NCI-H1105 (cell line): ENCODE measurements at regions not wholly inside any gene's neighbourhood (a gene's known extent, or its start where the extent isn't known, plus 50 kb on each side); places are given as distances from the start of the nearest gene placed in this dataset.
A peak's percentile ranks its signal among the peaks of the same experiment; 100 is the strongest.
"Not testable (repeated sequence)": the region's sequence is repeated elsewhere in the genome, so short reads cannot be mapped to it uniquely, and the experiment has no call there.

Experiments used
- DNase-seq: peaks from one replicate; lab custom pipeline; 2025; lab: John Stamatoyannopoulos, UW

GRCh38 chr9:71632776-71633175 lies 135.5 kb downstream of the CEMIP2 start:
- DNase-seq = no peak

DNA sequence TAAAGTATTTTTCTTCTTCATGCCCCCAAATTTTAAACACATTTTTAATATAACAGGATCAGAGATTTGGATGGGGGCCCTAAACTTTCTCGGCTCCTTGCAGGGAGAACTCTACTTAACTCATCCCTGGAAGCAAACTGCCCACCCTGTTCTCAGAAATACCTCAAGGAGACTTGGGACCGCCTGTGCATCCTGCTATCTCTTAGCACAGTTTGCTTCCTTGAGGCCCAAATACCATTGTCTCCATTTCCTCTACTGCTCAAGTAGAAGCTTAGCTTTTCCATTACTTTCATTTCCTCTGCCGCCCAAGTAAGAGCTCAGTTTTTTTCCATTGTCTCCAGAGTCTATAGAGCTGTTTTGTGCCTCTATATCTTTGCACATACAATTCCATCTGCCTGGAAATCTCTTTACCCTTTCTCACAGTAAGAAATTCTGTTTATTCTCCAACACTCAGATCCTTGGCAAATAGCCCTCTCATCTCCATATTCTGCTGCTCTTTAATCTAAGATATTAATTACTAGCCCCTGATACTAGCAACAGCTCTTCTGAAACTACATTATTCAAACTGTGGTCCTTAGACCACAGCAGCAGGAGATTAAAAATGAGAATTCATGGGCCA lies 137.8 kb downstream of the CEMIP2 start:
- no peak for DNase-seq

DNA sequence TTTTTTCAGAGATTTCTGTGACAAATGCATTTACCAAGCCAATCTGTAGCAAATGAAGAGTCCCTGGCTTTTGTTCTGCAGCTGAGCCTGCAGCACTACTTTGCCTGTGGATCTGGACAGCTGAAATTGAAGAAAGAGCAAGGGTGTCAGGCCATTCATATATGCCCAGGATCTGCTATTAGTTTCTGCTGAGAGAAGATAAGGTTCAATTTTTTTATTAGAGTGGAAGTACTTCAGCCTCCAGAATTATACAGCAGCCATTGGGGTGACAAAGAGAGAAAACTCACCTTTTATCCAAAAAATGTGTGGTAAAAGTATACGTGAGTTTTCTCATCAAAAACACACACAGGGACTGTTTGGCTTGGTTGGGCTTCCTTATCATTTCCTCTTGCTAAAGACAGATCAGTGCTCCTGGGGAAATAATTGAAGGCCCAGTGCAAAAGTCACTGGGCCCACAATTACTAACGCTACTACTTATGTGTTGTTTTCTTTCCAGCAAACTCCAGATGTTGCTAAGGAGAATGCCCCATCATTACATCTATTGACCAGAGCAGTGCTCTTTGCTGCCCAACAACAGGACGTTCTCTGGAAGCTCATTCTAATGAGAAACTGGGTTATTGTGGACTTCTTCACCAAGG lies 138.6 kb downstream of the CEMIP2 start:
- DNase-seq = no peak

- no peak for DNase-seq
Measured at GRCh38 chr9:71628247-71628646, 140.1 kb downstream of the CEMIP2 start.

DNA sequence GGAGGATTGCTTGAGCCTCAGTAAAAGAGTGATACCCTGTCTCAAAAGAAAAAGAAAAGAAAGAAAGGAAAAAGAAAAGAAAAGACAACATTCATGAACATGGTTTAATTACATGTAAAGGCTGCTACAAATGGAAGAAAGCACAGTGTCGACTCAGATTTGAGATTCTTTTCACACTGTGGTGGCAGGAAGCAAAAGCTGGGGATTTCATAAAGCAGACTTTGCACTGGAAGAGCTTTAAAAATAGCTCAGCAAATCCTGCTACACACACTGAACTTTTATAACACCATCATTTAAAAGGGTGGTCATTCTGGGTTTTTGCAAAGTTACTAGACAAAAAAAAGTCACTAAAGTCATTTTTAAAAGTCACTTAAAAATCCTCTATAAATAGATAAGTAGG lies 140.8 kb downstream of the CEMIP2 start:
- no peak for DNase-seq

GRCh38 chr9:71626395-71626794 lies 141.9 kb downstream of the CEMIP2 start:
- no peak for DNase-seq

GRCh38 chr9:71624728-71625127 lies 143.6 kb downstream of the CEMIP2 start:
- DNase-seq = no peak

GRCh38 chr9:71620746-71621145 lies 147.6 kb downstream of the CEMIP2 start:
- no peak for DNase-seq

GRCh38 chr9:71620331-71620730 lies 148.0 kb downstream of the CEMIP2 start:
- DNase-seq = no peak

GRCh38 chr9:71619926-71620325 lies 148.4 kb downstream of the CEMIP2 start:
- no peak for DNase-seq

GRCh38 chr9:71614409-71615010 lies 153.8 kb downstream of the CEMIP2 start:
- no peak for DNase-seq

DNA sequence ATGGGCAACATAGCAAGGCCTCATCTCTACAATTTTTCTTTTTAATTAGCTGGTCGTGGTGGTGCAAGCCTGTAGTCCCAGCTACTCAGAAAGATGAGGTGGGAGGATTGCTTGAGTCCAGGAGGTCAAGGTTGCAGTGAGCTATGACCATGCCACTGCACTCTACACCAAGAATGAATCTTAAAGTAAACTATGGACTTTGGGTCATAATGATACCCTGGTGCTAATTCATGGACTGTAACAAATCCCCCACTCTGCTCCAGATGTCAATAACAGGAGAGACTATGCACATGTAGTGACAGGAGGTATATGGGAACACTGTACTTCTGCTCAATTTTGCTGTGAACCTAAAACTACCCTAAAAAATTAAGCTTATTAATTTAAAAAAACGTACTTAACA lies 155.4 kb downstream of the CEMIP2 start:
- no peak for DNase-seq

DNA sequence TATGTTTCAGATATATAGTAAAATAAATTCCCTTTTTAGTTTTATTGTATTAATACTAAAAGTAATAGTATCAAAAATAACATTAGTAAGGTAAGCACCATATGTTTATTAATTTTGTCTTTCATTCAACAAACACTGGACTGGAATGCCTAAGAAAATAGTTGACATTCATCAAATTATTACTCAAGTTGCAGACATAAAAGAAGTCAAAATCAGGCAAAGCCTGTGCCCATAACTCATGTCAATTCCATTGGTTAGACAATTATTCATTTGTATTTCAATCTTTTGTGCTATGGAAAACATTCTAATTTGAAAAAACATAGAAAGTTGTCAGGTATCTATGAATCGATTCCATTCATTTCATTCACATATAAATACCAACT lies 158.9 kb downstream of the CEMIP2 start:
- DNase-seq = no peak

DNA sequence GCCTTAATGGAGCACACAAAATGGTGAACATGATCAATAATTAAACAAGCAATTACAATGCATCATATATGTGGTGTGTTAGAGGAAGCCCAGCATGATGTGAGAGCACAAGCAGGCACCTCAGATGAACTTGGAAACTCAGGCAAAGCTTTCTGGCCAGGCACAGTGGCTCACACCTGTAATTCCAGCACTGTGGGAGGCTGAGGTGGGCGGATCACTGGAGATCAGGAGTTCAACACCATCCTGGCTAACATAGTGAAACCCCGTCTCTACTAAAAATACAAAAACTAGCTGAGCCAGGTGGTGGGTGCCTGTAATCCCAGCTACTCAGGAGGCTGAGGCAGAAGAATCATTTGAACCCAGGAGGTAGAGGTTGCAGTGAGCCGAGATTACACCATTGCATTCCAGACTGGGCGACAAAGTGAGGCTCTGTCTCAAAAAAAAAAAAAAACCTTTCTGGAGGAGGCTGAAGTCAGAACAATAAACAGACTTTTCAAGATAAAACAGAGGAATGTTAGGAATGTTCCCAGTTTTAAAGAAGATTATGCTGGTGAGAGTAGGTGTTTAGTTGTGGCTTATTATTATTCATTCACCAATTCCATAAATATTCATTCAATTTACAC lies 159.4 kb downstream of the CEMIP2 start:
- no peak for DNase-seq

- no peak for DNase-seq
Measured at GRCh38 chr9:71608021-71608420, 160.3 kb downstream of the CEMIP2 start.

DNA sequence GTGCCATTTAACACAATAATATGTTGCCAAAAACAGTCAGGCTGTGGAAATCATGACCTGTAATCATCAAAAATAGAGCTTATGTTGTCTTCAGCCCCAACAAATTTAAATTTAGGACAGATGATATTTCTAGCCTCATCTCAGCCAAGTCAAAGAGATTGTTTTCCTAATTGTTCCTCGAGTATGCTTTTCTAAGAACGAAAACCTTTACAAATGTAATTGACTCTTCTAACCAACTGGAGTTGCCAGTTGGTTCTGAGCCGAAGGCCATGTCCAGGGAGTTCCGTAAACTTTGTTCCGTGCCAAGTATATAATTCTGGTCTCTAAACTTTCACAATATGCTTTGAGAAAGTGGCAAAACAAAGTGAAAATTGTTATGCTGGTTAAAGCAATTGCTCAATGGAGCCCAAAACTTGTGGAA lies 160.8 kb downstream of the CEMIP2 start:
- no peak for DNase-seq

GRCh38 chr9:71604197-71605063 lies 163.9 kb downstream of the CEMIP2 start:
- peak; percentile 54 for DNase-seq

GRCh38 chr9:71602652-71603051 lies 165.7 kb downstream of the CEMIP2 start:
- DNase-seq = no peak

GRCh38 chr9:71595762-71596161 lies 172.6 kb downstream of the CEMIP2 start:
- not testable (repeated sequence) for DNase-seq

- no peak for DNase-seq
Measured at GRCh38 chr9:71594541-71594940, 173.8 kb downstream of the CEMIP2 start.

DNA sequence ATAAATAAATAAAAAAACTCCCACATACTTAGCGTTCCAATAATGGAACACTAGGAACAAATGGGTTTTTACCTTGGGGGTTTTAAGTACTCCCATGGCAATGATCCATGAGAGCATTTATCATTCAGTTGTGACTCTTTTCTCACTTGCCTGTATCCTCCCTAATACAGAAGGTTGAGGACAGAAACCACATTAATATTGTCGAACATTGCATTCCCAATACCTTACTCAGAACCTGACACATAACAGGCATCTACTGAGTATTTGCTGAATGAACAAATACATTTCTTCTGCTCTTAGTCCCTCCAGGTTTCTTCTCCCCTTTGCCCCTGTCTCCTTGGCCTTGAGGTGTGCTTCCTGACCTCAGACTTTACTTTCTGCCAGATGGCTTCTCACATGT lies 175.9 kb downstream of the CEMIP2 start:
- no peak for DNase-seq

- no peak for DNase-seq
Measured at GRCh38 chr9:71590362-71590761, 178.0 kb downstream of the CEMIP2 start.
